HG02943 (cell line): ENCODE measurements at regions not wholly inside any gene's neighbourhood (a gene's known extent, or its start where the extent isn't known, plus 50 kb on each side); places are given as distances from the start of the nearest gene placed in this dataset.

ENCODE experiments used
- ATAC-seq: cut with Tn5 transposase; IDR thresholded peaks from one replicate; pipeline ENCODE4 v1.9.1; 2021; ENCODE audit warnings: mild to moderate bottlenecking, low read depth, moderate library complexity; ENCODE audit not compliant: unreplicated experiment

DNA sequence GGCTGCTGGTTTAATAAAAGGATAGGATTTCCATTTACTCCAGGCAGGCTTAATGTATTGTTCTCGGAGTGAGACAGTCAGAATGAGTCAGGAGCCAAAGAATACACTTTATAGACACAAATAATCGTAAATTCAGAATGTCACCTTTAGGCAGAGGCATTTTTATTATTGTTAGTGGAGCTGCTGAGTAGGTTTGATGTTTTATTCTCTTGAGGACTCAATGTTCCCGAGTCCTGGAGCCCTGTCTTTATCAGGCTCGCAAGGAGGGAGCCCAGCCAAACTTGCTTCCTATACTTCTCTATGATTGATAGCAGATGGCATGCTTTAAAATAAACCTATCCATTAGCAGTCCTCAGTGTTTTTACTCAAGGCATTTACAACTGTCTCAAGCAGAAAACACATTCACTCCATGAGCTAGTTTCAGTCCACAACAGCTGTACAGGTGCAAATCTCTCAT is 492.3 kb upstream of the ZEB2 start:
- ATAC-seq = no peak

DNA sequence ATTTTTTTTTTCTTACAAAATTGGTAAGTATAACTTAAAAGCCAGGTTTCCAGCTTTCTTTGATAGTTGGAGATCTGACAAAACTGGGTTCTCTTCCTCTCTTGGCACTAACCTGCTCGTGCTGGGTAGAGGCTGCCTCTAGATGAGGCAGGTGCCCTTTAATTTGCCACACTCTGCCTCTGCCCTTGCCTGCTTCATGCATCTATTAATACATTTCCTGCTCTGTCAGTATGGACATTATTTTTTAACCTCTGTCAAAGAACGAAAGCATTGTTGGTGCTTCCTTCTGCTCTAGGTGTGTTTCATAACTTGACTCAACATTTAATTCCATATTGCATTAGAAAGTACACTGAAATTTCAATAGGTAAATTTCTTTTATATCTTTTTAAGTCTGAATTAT is 490.7 kb upstream of the ZEB2 start:
- no peak for ATAC-seq

DNA sequence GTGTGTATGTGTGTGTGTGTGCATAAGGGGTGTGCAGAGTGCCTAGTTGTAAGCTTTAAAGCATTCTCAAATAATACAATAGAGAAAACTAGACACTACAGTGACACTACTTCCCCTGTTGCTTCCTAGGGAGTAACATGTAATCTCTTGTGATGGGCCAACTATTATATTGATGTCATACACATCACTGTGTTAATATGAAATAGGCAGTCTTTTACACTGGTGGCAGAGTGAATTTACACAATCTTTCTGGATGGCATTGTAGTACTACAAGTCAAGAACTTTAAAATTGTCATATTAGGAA is 488.0 kb upstream of the ZEB2 start:
- no peak for ATAC-seq

DNA sequence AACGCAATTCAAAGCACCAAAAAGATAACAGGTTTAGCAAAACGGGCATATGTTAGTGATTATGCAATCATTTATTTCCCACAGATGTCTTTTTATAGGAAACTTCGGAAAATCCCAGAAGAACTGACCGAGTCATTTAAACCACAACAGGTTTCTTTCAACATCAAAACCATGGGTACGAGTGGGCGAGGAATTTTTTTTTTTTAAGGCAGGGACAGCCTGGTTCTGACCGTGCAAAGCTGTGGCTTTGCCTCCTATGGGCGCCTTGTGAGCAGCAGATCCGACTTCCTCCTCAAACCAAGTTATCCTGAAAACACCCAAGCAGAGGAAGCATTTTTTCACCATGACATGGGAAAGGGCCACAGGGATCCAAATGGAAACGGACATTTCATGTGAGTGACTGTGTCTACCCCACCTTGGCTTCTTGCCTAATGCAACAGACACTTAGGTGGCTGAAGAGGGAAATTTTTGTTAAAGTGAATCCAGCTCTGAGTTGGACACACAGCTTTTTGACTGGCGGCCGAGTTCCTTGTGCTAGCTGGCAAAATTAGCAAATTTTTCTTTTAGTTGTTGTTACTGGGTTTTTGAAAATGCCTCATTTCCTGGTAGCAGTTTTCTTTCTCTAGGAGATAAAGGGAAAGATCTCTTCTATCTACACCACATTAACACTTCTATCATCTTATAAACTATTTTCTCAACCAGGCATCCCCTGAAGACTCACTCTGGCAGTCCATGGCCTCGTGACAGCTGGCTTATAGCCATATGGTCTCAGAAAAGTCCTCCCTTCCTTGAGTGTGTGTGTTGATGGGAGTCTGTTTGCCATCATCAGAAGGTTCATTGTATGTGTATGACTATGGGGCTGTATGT is 487.4 kb upstream of the ZEB2 start:
- no peak for ATAC-seq

DNA sequence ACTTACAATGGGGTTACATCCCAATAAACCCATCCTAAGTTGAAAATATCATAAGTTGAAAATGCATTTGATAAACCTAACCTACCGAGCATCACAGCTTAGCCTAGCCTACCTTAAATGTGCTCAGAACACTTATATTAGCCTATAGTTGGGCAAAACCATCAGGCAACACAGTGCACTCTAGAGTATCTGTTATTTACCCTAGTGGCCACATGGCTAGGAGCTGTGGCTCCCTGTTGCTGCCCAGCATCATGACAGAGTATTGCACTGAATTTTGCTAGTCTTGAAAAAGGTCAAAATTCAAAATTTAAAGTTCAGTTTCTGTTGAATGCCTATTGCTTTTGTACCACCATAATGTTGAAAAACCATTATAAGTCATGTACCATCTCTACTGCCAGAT is 482.7 kb upstream of the ZEB2 start:
- ATAC-seq = no peak

DNA sequence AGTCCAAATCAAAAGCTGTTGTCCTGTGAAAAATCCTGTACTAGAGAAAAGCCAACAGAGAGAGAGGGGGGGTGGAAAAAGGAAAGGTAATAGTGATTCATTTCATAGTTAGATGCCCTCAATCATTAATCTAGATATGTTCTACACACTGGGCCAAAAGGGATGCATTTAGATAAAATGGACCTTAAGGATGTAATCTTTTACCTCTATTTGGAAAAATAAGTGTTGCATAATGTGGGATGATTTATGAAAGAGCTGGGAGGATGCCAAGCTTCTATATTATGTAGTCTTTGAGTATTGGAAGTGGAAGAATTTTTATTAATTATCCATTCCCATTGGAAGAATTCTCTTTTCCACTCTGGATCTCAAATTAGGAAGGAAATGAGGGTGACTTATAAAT is 480.5 kb upstream of the ZEB2 start:
- no peak for ATAC-seq

DNA sequence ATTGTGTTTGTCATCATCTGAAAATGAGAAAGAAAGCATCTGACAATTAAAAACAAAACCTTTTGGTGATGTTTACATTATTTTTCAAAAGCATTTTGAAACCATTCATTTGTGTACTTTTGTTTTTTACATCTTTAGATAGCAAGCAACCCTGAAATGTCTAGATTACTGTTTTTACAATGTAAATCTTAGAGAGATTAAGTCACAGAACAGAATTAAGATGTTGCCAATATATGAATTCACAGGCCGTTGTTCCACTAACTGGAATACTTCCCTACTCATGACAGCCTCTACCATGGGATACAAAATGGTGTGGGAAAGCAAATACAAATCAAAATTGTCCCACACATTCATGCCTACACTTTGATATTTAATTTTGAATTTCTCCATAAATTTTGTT is 480.0 kb upstream of the ZEB2 start:
- no peak for ATAC-seq

DNA sequence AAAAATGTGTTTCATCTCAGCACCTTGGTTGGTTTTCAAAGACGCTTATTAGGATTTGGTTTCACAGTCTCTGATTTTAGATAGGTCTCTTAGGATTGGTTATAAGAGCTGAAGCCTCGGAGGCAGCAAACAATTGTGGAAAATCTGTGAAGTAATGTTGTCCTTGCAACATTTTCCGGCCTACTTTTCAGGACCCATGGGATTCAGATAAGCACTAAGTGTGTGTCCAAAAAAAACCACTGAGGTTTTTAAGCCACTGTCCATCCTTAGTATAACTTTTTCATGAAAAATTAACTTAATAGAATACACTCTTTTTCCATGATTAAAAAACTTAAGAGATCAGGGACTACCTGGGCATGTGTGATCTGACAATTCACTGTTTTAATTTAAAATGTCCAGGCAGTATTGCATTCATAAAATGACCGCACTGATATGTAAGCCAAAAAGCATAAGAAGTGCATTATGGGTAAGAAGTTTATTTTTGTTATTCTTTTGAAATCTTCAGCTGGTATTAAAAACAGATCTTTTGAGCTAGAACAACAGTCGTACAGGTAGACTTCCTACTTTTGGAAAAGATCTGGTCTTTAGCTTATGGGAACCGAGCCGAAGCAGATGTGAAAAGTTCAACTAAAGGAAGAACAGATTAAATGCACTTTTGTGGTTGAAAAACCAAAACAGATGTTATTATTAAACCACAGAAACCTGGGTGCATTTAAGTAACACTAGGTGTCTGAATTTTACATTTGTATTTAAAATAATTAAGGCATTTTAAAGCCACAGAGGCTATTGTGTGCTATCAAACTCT is 479.4 kb upstream of the ZEB2 start:
- ATAC-seq = no peak

DNA sequence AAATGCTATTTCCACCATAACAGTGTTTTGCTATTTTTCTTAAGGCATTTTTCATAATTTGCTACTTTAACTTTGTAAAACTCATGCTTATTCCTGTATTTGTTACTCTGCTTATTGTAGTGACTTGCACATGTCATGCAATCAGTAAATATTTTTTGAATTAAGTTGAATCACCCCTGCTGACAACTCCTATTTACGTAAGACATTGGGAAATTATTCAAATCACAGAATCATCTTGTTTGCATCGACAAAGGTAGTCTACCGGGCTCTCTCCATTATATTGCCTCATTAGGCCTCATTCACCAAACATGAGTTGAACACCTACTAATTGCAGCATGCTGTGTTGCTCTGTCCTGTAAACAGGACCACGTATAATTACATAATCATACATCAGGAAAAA is 478.5 kb upstream of the ZEB2 start:
- ATAC-seq = no peak

DNA sequence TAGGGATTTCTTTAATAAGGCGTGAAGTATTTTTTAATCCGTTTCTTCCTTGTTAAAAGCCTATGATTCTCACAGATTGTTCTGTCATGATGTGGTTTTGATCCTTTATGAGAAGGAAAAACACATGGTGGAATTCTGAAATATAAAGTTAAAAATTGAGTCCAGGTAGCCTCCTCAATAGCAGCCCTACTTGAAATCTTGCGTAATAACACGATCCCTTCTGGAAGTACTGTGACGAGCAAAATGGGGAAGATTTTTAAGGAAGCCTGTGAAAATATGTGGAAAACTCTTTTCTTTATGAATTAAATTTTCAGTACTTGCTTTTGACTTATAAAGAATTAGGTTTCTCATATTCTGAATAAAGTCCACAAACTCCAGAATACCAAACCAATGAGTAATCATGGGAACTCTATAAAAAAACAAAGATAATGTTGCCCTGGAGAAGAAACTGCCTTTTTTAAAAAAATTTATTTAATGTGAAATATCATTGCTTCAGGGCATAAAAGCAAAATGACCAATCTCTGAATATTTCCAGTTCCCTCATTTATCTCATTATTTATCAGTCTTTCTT is 476.4 kb upstream of the ZEB2 start:
- no peak for ATAC-seq

DNA sequence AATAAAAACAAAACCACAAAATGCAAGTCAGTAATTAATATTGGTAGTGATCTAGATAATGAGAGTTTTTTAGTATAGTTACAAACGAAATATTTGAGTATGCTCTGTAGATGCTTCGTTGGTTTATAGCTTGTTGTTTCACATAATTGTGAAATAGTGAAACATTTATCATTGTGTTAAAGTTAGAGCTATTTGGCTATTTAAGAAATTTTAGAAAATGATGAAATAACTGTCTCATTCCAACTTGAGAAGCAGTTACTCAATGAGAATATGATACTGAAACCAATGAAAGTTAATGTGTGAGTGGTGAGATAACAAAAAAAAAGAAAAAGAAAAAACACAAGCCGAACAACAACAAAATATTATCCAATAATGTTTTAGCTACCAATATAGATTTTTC is 475.6 kb upstream of the ZEB2 start:
- ATAC-seq = no peak

DNA sequence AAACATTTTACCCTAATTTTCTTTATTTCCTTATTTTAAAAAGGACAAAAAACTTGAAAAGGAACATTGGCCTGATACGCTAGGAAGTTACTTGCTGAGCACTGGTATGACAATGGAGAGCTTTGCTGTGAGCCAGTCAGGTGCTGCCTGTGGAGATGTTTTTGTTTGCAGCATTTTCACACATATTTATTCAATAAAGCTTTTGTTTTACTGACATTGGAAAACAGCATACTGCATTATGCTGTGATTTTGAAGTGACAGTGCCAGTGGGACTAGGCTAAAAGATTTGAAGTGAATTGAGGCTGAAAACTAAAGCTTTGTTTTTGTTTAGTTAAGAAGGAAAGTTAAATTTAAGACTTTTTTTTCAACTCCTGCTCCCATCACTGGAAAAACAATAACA is 470.7 kb upstream of the ZEB2 start:
- ATAC-seq = no peak

DNA sequence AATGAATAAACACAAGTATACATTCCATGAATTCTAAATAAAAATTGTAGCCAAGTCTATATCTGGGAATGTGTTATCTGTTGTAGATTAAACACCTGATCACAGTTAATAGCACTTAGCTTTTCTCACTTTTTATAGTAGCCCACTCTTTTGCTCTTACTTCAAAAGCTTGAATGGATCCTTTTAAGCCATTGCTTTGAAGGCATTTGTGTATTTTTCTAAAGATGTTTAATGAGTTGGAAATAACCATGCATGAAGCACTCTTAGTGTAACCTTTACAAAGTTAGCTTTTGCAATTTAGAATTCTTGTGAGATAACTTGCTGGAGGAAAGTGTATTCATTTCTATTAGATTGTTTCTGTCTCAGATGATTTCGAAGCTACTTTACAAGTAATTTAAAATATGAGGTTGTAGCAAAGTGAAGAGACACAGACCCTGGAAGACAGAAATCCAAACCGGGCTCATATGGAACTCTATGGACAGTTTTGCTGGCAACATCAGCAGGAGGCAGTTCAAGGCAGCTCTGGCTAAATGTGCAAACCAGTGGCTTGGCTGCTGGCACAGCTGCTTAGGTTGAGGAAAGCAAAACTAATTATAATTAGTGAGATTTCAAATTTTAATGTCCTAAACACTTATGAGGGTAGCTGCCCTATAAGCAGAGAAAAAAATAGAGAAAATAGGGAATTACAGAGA is 469.8 kb upstream of the ZEB2 start:
- ATAC-seq = no peak

DNA sequence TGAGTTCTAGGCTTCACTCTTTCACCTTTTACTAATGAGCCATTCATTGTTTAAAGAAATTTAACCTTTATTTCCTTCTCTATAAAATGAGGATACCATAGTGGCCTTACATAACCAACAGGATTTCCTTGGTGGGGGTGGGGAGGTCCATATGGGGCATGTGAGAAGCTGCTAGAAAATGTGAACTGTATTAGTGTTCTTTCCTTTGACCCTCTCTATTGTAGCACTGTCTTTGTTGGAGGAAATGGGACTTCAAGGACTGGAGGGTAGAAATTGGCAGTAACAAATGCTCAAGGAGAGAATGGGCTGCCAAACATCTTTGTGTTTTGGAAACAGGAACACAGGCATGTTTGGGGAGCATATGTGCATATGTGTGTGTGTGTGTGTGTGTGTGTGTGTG is 468.7 kb upstream of the ZEB2 start:
- ATAC-seq = no peak

DNA sequence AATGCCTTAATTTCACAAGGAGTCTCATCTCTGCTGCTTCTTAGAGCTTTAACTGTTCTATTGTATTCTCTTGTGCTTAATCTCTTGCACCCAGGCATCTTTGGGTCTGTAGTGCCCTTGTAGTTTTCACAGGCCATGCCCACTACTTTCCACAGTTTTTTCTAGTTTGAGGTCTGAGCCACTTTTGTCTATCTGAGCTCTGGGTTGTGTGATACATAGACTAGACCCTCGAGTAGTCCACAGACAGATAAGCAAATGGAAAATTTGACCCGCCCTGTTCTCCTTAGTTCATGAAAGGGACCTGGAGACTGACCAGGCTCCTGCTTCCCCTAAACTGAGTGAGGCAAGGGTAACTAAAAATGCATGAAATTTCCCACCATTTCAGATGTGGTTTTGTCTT is 466.8 kb upstream of the ZEB2 start:
- no peak for ATAC-seq

DNA sequence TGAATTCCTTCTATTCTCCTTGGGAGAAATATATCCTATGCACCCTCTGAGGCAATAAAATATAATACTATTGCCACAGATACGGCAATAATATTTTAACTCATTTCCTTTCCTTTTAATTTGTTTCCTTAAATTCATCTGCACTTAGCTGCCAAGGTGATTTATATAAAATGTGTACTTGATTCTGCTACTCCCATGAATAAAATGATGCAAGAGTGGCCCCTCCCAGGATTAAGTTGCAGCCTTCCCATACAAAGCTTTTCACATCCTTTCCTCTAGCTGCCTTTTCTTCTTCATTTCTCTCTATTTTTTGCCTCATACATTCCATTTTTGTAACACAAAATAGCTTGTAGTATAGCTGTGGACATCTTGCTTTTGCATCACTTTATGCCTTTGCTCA is 464.1 kb upstream of the ZEB2 start:
- no peak for ATAC-seq

DNA sequence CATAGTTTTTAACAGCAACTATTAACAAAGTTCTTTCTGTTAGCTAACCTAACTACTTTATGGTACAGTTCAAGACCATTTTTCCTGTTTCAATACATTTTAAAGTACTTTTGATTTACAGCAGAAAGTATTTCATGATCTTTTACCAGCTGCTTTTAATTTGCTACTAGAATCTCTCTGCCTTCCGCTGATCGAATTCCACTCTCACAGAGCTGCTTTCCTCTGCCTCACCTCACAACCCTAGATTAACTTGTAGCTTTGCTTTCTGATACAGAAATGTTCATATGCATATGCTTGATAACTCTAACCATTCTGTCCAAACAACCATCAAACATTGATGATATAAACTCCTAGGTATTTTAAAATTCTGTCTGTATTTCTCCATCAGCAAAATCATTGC is 463.2 kb upstream of the ZEB2 start:
- no peak for ATAC-seq

DNA sequence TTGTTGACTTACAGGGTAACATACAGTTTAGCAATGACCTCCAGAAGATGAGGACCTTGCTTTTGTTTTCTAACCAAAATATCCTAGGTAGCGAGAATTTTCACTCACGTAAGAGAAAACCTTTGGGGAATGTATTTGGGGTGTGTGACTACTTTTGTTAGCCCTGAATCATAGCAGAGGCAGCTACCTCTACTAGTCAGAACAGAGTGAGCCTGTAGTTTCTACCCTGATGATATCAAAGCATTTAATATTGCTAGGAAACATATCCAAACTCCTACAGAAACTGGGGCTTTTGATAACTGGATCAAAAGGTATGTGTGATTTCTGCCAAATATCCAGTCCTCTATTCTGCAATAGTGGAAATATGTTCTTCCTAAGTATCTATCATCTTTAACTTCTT is 462.6 kb upstream of the ZEB2 start:
- no peak for ATAC-seq

DNA sequence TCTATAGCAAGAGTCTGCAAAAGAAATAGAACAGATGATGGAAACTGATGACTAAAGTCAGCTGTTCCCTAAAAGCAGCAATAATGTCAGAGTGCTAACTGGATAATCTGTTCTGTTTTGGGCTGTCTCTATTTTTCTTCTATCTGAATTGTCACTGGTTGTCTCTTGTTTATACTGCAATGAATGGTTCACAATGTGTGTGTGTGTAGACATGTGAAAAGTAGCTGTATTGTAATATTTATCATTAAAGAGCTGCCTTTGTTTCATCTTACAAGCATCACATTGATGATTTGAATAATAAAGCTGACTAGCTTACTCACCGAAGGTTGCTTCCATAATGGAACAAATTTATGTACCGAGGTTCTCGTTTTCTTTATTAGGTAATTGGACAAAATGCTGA is 456.0 kb upstream of the ZEB2 start:
- ATAC-seq = no peak

DNA sequence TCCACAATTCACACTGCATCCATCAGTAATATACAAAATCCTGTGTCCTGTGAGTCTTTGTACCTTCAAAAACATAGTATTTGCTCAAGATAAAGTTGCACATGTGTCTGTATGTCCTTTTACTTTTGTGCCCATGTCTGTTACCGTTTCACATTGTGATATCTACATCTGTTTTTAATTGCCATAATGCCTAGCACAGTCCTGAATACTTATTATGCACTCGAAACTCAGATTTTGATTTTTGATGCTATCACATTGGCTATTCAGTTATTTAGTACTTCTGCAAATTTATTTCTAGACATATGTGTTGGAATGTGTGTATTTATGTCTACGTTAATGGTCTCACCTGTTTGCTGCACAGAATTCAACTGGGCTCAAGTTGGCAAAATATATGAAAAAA is 452.8 kb upstream of the ZEB2 start:
- ATAC-seq = no peak

DNA sequence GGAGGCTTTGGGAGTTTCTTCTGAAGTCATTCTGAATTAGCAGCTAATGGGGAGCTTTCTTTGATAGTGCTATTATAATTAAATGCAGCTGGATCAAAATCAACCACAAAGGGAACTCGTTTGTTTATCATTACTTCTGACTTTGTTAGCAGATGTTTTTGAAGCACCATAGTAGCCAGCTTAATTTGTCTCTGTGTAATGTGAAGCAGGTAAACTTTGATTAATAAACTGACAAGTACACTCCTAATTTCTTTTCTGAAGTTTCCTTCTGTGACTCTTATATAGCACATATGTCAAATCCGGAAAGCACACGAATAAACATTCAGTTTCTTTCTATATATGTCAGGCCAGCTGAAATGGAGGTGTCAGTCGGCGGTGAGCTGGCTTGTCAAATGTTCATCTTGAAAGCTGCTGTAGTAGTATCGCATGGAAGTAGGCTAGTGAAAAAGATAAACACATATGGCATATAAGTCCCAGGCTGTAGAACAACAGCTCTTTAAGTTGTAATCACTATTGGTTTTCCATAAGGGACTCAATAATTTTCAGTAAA is 451.9 kb upstream of the ZEB2 start:
- no peak for ATAC-seq
